IPS DF 4.7 (cell line): ENCODE measurements at regions not wholly inside any gene's neighbourhood (a gene's known extent, or its start where the extent isn't known, plus 50 kb on each side); places are given as distances from the start of the nearest gene placed in this dataset.

Source experiments
- DNase-seq: peaks from one replicate; pipeline ENCODE4 v3.0.0-alpha.2; 2013; ENCODE audit warnings: low spot score; ENCODE audit errors: extremely low read depth

GRCh38 chr16:86862595-86863280 is 284.4 kb downstream of the FOXL1 start:
- DNase-seq, result no peak

DNA sequence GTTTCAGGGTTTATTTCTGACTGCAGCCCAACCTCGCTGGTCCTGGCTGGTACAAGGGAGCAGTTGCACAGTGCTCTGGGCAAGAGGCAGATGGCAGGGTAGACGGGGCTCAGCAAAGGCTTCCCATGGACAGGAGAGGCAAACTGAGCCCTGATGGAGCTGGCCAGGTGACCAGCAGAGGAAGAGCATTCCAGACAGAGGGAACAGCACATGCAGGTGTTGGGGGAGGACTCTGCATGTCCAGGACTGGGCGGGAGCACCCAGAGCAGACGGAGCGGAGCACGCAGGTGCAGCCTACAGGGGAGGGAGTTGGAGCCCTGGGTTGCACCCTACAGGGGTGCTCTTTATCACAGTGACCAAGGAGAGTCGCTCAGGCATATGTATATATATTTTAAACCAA is 285.3 kb downstream of the FOXL1 start:
- no peak for DNase-seq

DNA sequence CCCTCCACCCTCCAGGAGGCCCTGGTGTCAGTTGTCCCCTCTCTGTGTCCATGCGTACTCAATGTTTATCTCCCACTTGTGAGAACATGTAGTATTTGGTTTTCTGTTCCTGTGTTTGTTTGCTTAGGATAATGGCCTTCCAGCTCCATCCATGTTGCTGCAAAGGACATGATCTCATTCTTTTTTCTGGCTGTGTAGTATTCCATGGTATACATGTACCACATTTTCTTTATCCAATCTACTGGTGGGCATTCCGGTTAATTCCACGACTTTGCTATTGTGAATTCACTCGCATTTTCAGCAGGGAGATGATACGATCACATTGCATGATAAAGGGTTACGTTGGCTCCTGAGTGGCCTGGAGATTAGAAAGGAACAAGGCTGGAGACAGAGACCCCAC is 286.2 kb downstream of the FOXL1 start:
- no peak for DNase-seq

GRCh38 chr16:86865851-86866662 is 287.7 kb downstream of the FOXL1 start:
- DNase-seq, result no peak

DNA sequence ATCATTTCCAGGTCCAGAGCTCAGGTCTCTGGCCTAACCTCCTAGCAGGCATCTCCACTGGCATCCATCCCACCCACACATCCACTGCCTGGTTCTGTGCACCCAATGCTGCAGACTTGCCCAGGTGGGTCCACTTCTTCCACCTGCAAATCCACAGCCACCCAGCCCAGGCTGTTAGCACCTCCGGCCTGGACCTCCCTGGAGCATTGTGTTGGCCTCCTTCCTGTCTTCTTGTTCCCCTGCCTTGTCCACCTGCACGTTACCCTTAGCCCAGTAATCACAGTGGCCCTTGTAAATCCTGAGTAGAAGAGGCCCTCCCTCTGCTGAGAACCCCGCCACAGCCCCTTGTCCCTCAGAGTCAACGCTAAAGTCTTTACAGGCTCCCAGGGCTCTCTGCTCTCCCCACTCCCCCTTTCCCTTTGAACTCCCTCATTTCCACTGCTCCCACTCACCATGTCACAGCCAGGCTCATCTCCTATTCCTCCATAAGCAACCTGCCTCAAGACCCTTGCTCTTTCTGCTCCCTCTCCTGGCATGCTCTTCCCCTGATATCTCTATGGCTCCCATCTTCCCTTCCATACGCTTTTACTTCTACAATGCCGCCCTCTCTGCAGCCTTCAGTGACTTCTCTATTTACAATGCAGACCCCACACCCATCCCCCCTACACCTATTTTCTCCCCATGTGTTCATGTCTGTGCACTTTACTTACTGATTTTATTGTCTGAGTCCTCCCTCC is 288.8 kb downstream of the FOXL1 start:
- DNase-seq, result no peak

GRCh38 chr16:86868070-86868469 is 289.7 kb downstream of the FOXL1 start:
- no peak for DNase-seq

GRCh38 chr16:86868786-86869185 is 290.4 kb downstream of the FOXL1 start:
- DNase-seq, result no peak

GRCh38 chr16:86869288-86870022 is 291.1 kb downstream of the FOXL1 start:
- DNase-seq, result no peak

DNA sequence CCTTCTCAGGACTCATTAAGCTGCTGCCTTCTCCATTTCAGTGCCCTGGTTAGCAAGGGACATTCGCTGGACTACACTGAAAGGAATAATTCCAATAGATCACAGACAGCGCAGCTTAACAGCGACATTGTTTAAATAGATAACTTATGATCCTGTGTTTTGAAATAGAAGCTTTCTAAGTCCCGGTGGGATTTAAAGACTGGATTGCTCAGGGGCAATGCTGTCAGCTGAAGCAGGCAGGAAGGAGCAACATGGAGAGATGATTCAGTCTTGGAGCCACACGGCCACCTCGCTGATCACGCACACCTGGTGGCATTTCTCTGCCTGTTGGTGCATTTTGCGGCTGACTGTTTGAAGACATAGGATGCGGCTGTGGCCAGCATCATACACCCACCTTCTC is 292.0 kb downstream of the FOXL1 start:
- DNase-seq, result no peak

DNA sequence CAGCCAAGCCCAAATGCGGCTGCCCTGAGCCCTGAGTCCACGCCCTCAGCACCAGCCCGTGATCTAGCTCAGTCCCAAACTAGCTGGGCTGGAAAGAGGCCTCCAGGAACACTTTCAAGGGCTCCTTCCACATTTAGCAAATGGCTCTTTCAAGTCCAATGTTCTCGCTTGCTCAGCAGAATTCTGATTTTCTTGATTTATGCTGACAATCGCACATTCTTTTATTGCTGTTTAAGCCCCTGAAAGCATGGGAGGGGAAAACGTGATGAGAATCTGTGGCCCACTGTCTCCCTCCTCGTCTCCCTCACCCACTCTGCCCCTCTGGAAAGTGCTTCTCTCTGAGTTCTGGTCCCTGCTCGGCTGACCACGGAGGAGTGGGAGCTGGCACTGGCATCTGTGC is 293.8 kb downstream of the FOXL1 start:
- DNase-seq, result no peak

GRCh38 chr16:86872833-86873232 is 294.5 kb downstream of the FOXL1 start:
- no peak for DNase-seq

DNA sequence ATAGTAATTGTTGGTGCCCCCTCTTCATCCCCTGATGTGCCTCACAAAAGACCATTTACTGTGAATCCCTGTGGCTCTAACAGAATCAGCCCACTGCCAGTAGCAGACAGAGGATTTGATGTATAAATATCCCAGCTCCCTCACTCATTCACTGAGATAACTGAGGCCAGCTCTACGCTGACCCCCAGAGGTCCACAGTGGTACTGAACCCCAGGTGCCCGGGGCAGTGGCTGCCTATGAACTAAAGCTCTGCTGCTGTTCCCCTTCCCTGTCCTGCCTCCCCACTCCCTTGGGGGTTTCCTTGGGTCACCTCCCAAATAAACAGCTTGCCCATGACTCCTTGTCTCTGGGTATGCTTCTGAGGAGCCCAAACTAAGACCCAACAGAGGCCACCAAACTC is 295.8 kb downstream of the FOXL1 start:
- DNase-seq, result no peak

DNA sequence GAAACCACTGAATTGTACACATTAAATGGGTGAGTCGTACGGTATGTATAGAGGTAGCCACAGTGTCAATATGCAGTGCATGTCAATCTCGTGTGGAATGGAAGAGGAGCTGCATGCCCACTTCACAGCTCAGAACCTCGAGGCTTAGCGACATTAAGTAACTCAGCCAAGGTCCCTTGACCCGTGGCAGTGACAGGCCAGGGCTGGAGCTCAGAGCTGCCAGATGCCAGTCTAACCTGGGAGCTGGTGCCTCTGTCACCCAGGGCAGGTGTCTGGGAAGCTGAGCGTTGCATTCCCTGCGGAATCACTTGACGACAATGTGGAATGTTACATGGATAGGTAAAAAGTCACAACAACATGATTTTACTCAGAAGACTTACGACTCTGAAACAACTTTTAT is 298.1 kb downstream of the FOXL1 start:
- no peak for DNase-seq

DNA sequence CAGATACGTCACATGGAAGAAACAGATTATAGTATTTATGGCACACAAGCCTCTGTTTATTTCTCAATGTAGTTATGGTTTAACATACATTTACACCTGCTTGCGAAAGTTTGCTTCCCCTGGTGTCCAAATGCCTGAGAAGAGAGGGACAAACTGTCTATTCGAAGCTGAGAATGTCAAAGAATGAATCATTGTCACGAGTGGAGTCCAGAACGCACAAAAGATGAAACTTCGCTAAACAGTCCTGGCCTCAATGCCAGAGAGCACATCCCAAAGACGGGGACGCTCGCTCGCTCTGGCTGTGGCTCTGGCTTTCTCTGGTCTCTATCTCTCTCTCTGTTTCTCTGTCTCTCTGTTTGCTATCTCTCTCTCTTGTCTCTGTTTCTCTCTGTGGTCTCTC is 298.8 kb downstream of the FOXL1 start:
- no peak for DNase-seq

- no peak for DNase-seq
Measured at GRCh38 chr16:86877835-86878234, 299.5 kb downstream of the FOXL1 start.

DNA sequence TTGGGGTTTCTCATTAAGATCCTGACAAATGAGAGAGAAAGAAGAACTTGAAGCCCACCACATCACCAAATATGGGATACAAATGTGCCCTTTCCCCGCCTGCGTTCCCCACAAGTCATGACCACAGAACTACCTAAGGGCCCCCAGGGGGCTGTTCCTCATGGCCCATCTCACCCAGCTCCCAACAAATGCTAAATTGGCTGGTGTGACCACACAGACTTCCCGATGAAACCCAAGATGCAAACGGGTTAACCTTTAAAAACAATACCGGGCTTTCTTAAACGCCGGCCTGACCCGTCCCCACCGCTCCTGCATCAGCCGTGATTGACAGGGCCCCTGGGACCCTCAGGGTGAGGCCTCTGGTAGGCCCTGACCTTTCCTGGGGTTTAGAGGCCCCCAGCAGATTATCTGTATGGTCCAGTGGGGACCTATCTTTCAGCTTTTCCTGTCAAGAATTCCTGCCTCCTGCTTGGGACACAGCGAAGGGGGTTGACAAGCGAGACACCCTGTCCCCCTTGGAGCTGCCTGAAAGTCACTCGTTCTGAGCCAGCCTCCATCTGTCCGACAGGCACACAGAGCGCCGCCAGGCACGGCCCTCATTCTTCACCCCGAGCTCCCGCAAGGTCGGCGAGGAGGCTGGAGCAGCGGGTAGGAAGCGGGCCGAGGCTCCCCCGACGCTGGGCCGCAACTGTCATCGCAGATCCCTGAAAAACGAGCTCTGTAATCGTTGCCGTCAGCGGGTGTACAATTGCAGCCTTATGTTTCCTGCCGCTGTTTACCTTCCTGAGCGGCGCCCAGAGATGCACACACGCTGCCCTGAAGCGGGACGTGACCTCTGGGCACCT is 300.1 kb downstream of the FOXL1 start:
- no peak for DNase-seq

GRCh38 chr16:86879268-86879667 is 300.9 kb downstream of the FOXL1 start:
- no peak for DNase-seq

DNA sequence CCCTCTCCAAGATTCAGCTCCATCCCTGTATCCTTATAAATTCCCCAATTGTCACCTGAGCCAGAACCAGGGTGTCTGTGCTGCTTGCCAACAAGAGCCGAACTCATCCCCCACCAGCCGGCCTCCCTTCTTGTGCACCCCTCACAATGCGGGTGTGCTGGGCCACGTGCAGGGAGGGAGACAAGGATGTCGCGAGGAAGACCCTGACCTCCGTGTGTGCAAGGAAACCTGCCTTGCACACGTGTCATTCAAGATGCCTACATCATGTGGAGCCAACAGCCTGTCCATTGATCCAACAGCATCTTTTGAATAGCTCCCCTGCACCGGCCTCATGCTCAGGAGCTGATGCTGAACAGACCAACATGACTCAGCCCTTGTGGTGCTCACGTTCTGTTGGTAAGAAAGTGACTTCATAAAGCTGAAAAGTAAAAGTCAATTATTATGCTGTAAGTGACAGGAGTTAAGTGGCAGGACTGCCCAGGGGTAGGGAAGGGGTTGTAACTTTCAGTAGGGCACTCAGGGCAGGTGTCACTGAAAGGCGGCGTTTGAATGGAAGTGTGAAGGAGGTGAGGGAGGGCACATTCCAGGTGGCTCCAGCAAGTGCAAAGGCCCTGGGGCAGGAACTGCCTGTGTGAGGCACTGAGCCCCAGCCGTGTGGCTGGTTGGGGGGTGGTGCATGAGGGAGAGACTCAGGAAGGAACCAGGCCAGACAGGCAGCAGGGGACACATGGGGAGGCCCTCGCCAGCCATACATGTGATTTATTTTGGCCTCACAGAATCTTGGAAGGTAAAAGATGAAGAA is 302.2 kb downstream of the FOXL1 start:
- no peak for DNase-seq

DNA sequence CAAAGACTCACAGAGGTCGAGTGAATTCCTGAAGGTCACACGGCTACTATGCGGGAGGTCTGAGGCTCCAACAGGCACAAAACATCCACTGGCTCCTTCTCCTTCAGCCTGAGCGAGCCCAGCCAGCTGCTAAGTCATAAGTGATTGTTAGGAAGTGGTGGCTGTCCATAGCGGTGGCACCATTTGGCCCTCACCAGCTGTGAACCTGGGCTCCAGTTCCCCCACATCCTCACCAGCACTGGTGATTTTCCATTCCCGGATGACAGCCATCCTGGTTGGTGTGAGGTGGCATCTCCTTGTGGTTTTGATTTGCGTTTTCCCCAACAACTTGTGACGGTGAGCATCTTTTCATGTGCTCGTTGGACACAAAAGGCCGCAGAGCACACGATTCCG is 302.8 kb downstream of the FOXL1 start:
- no peak for DNase-seq

DNA sequence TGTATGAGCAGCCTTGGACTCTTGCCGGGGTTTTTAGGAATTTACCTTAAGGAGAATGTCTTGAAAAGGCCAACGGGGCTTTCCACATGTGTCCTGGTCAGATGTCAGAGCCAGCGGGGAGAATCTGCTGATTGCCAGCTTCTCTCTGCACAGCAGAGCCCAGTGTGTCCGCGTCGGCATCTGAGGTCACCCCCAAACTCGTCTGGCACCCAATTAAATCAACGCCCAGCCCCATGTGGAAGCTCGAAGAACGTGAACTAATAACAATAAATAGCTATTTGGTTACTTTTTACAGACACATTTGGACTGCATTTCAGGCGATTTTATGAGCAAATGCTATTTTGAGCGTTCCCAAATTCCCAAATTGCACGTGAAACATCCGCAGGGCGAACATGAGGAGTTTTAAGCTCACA is 303.5 kb downstream of the FOXL1 start:
- no peak for DNase-seq
